MM.1S (cell line): ENCODE measurements at regions not wholly inside any gene's neighbourhood (a gene's known extent, or its start where the extent isn't known, plus 50 kb on each side); places are given as distances from the start of the nearest gene placed in this dataset.

Experiments
- CTCF ChIP-seq: fragments of 300-600 bp; sonication (generic); IDR thresholded peaks from 2 replicates; pipeline ENCODE4 v1.5.1; 2016; ENCODE audit warnings: antibody characterized with exemption, low read length, mixed read lengths
- EZH2 ChIP-seq: fragments of 300-600 bp; sonication (generic); optimal IDR thresholded peaks from 2 replicates; pipeline ENCODE3; 2017; ENCODE audit warnings: low read depth, mild to moderate bottlenecking, antibody characterized with exemption, low read length, mixed read lengths
- EZH2phosphoT487 ChIP-seq: fragments of 300-600 bp; sonication (generic); IDR thresholded peaks from 2 replicates; pipeline ENCODE4 v1.6.1; 2018; ENCODE audit warnings: antibody characterized with exemption, low read length

- TF ChIP-seq CTCF (no peak), EZH2 (no peak), EZH2phosphoT487 (no peak)
Observed at GRCh38 chr3:157816296-157816695, 289.9 kb downstream of the SHOX2 start.
